B cell (primary cell): ENCODE measurements at regions not wholly inside any gene's neighbourhood (a gene's known extent, or its start where the extent isn't known, plus 50 kb on each side); places are given as distances from the start of the nearest gene placed in this dataset.

Source experiments
- ATAC-seq: fragments of 200-7000 bp; cut with Tn5 transposase; one replicate; pipeline ENCODE4 v1.10.0; 2021; ENCODE audit warnings: low read depth, mild to moderate bottlenecking, moderate number of reproducible peaks, moderate library complexity
- CTCF ChIA-PET: fragments of 350-600 bp; sonication (Branson Sonifier 250); formaldehyde crosslinking; loops from one replicate; lab custom pipeline; 2021; ENCODE audit warnings: antibody characterized with exemption, inconsistent platforms; lab: Charles Lee
- POLR2A ChIA-PET: fragments of 350-600 bp; sonication (Branson Sonifier 250); formaldehyde crosslinking; loops from one replicate; lab custom pipeline; 2021; ENCODE audit warnings: antibody characterized with exemption; lab: Charles Lee
- DNase-seq: peaks from one replicate; pipeline ENCODE4 v3.0.0; 2013
- H2AFZ ChIP-seq: 2 replicates; pipeline ENCODE4 v1.6.1; 2012; ENCODE audit warnings: mild to moderate bottlenecking, low read depth, low read length; ENCODE audit not compliant: insufficient read depth, poor library complexity, severe bottlenecking
- H3K27ac ChIP-seq, 2 donors: 1 replicate in 1 of 2; 2 replicates in 1 of 2; pipeline ENCODE4 v1.5.1; 2012 to 2013; ENCODE audit warnings: low read length in 2 of 2, mild to moderate bottlenecking in 2 of 2, moderate library complexity in 1 of 2
- H3K27me3 ChIP-seq, 4 experiments: fragments of 200-600 bp in 1 of 4; sonication (generic) in 1 of 4; replicated peaks in 1 of 4; 1 replicate in 2 of 4; 2 replicates in 2 of 4; pipeline versions ENCODE4 v1.6.1 to v1.7.0; 2013 to 2016; ENCODE audit warnings: low read length in 3 of 4, mild to moderate bottlenecking in 2 of 4, mixed read lengths in 1 of 4, moderate library complexity in 1 of 4; ENCODE audit not compliant: insufficient read depth in 4 of 4, control insufficient read depth in 3 of 4; ENCODE audit errors: control extremely low read depth in 1 of 4
- H3K36me3 ChIP-seq, 2 experiments: replicated peaks in 1 of 2; 1 replicate in 1 of 2; 2 replicates in 1 of 2; pipeline versions ENCODE4 v1.6.1 to v1.7.1; 2013; ENCODE audit warnings: low read length in 1 of 2; ENCODE audit not compliant: insufficient read depth in 2 of 2, control insufficient read depth in 1 of 2; ENCODE audit errors: control extremely low read depth in 1 of 2, extremely low read depth in 1 of 2
- H3K4me1 ChIP-seq, 2 donors: fragments of 200-600 bp in 1 of 2; sonication (generic) in 1 of 2; 1 replicate in 1 of 2; 2 replicates in 1 of 2; pipeline versions ENCODE4 v1.5.1 to v1.6.1; 2013 to 2017; ENCODE audit warnings: low read length in 2 of 2; ENCODE audit not compliant: control insufficient read depth in 2 of 2, insufficient read depth in 2 of 2
- H3K4me2 ChIP-seq: replicated peaks from 2 replicates; pipeline ENCODE3; 2012; ENCODE audit warnings: mild to moderate bottlenecking, low read depth, low read length; ENCODE audit not compliant: poor library complexity, severe bottlenecking
- H3K4me3 ChIP-seq, 5 experiments: fragments of 200-600 bp in 1 of 5; sonication (generic) in 1 of 5; 1 replicate in 3 of 5; 2 replicates in 2 of 5; pipeline versions ENCODE4 v1.5.1 to v1.7.0; 2011 to 2016; ENCODE audit warnings: low read length in 4 of 5, mild to moderate bottlenecking in 4 of 5, low read depth in 2 of 5, control low read depth in 1 of 5, moderate library complexity in 1 of 5; ENCODE audit not compliant: insufficient read depth in 1 of 5; ENCODE audit errors: control extremely low read depth in 1 of 5, extremely low read depth in 1 of 5
- H3K79me2 ChIP-seq: fragments of 200-600 bp; sonication (generic); one replicate; pipeline ENCODE4 v1.6.0; 2016; ENCODE audit warnings: low read length; ENCODE audit not compliant: control insufficient read depth, insufficient read depth
- H3K9ac ChIP-seq: fragments of 200-600 bp; sonication (generic); 2 replicates; pipeline ENCODE4 v1.6.1; 2017; ENCODE audit warnings: mild to moderate bottlenecking, low read length, moderate library complexity
- H3K9me3 ChIP-seq, 3 donors: one replicate each; pipeline versions ENCODE4 v1.6.1 to v1.7.1; 2013; ENCODE audit warnings: low read length in 2 of 3; ENCODE audit not compliant: control insufficient read depth in 2 of 3, insufficient read depth in 1 of 3; ENCODE audit errors: control extremely low read depth in 1 of 3
- H4K20me1 ChIP-seq: 2 replicates; pipeline ENCODE4 v1.6.0; 2012; ENCODE audit warnings: mild to moderate bottlenecking, low read length; ENCODE audit not compliant: insufficient read depth, control insufficient read depth, poor library complexity, severe bottlenecking
- H3K27ac Mint-ChIP-seq: one replicate; pipeline ENCODE4 v1.8.0; 2021; ENCODE audit warnings: mixed read lengths
- H3K27me3 Mint-ChIP-seq: one replicate; pipeline ENCODE4 v1.8.0; 2021; ENCODE audit warnings: mixed read lengths
- H3K4me1 Mint-ChIP-seq: one replicate; pipeline ENCODE4 v1.8.0; 2021; ENCODE audit warnings: mixed read lengths
- H3K4me3 Mint-ChIP-seq: one replicate; pipeline ENCODE4 v1.8.0; 2021; ENCODE audit warnings: mixed read lengths
- H3K9me3 Mint-ChIP-seq: one replicate; pipeline ENCODE4 v1.8.0; 2022; ENCODE audit warnings: mixed read lengths; ENCODE audit not compliant: insufficient read depth
- EZH2 ChIP-seq: IDR thresholded peaks from 2 replicates; pipeline ENCODE4 v1.6.1; 2012; ENCODE audit warnings: borderline replicate concordance, low read depth, mild to moderate bottlenecking, moderate library complexity, low read length; ENCODE audit not compliant: insufficient read depth, poor library complexity, severe bottlenecking
- WGBS: methylation state at CpG from one replicate; pipeline ENCODE4 v1.1.5; 2013; ENCODE audit warnings: missing lambda C conversion rate; ENCODE audit not compliant: insufficient coverage; 5-methylcytosine and 5-hydroxymethylcytosine counted together
- intact Hi-C: fragments of 100-400 bp; cut with micrococcal nuclease; formaldehyde crosslinking; loops from one replicate; pipeline ENCODE4 v1.10.0; 2022
- TF ChIP-seq, protein P1 (sequence below): fragments of 200-600 bp; IDR thresholded peaks from one replicate; pipeline ENCODE4 v1.8.0; 2022; ENCODE audit warnings: antibody characterized with exemption, mild to moderate bottlenecking

- Histone ChIP-seq H3K27ac (no peak overlapping the region), H2AFZ (no peak overlapping the region), H3K4me3 (no peak overlapping the region), H4K20me1 (no peaks in the 10 kb centered on the region), H3K4me2 (no peak overlapping the region), H3K9me3 (peaks cover 0 to 6% (median 0%) of the 10 kb centered on the region in 3 donors), H3K36me3 (no peaks in the 10 kb centered on the region), H3K9ac (no peak overlapping the region), H3K79me2 (no peaks in the 10 kb centered on the region), H3K4me1 (no peaks in the 10 kb centered on the region), H3K27me3 (no peaks in the 10 kb centered on the region)
- DNase-seq (no peak), ATAC-seq (no peak)
- H3K9me3 Mint-ChIP-seq = peaks cover under 1% of the 10 kb centered on the region
- POLR2A ChIA-PET = no interaction called here
- H3K4me1 Mint-ChIP-seq = no peaks in the 10 kb centered on the region
- intact Hi-C loops = no loop called here
- no peaks in the 10 kb centered on the region for H3K27me3 Mint-ChIP-seq
- CTCF ChIA-PET = no interaction called here
- TF ChIP-seq EZH2 = no peak
- TF ChIP-seq, protein P1, sequence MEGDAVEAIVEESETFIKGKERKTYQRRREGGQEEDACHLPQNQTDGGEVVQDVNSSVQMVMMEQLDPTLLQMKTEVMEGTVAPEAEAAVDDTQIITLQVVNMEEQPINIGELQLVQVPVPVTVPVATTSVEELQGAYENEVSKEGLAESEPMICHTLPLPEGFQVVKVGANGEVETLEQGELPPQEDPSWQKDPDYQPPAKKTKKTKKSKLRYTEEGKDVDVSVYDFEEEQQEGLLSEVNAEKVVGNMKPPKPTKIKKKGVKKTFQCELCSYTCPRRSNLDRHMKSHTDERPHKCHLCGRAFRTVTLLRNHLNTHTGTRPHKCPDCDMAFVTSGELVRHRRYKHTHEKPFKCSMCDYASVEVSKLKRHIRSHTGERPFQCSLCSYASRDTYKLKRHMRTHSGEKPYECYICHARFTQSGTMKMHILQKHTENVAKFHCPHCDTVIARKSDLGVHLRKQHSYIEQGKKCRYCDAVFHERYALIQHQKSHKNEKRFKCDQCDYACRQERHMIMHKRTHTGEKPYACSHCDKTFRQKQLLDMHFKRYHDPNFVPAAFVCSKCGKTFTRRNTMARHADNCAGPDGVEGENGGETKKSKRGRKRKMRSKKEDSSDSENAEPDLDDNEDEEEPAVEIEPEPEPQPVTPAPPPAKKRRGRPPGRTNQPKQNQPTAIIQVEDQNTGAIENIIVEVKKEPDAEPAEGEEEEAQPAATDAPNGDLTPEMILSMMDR = no peak
- no CpG with 5 or more reads among the region's 1 CpG for whole genome bisulfite sequencing
- no peak overlapping the region for H3K4me3 Mint-ChIP-seq
- no peak overlapping the region for H3K27ac Mint-ChIP-seq
These were observed 458.9 kb upstream of the RGS18 start for GRCh38 chr1:191699343-191699742.

GRCh38 chr1:191700922-191701321, 457.3 kb upstream of the RGS18 start:
- 92% methylated on average over 3 of the region's 3 CpGs for WGBS

More at GRCh38 chr1:191700922-191701321, 457.3 kb upstream of the RGS18 start:
- no peak overlapping the region for H3K4me3 Mint-ChIP-seq
- intact Hi-C loops = no loop called here
- no peaks in the 10 kb centered on the region for H3K4me1 Mint-ChIP-seq
- no peak overlapping the region for H3K27ac ChIP-seq
- ChIA-PET CTCF (no interaction called here), POLR2A (no interaction called here)
- H3K9me3 Mint-ChIP-seq = no peaks in the 10 kb centered on the region
- no peaks in the 10 kb centered on the region for H3K27me3 ChIP-seq
- no peak overlapping the region for H3K27ac Mint-ChIP-seq
- no peaks in the 10 kb centered on the region for H3K27me3 Mint-ChIP-seq
- H3K36me3 ChIP-seq = no peaks in the 10 kb centered on the region
- no peaks in the 10 kb centered on the region for H3K9me3 ChIP-seq
- ATAC-seq = no peak
- H3K9ac ChIP-seq = no peak overlapping the region
- no peak overlapping the region for H3K4me2 ChIP-seq
- H3K79me2 ChIP-seq = no peaks in the 10 kb centered on the region
- H2AFZ ChIP-seq = no peak overlapping the region
- H3K4me3 ChIP-seq = no peak overlapping the region
- no peaks in the 10 kb centered on the region for H3K4me1 ChIP-seq
- DNase-seq = no peak
- TF ChIP-seq EZH2 = no peak
- TF ChIP-seq, protein P1 = no peak
- no peaks in the 10 kb centered on the region for H4K20me1 ChIP-seq
